ENCODE measurements at regions not wholly inside any gene's neighbourhood (a gene's known extent, or its start where the extent isn't known, plus 50 kb on each side); places are given as distances from the start of the nearest gene placed in this dataset.

DNA sequence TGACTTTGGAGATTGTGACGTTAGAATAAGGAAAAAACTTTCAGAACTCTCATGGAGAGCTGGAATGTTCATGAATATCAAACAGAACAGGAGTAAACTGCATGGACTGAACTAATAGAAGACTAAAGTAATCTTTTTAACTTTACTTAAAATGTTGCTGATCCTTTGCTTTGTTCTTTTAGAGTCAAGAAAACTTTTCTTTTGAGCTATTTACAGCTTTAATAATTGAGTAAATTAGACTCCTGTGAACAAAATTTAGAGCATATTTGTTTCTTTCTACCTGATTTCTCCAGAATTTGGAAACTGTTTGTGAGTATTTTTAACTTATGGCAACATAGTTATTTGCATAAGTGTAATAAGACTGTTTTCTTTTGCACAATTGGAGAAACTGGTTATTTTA lies 146.3 kb downstream of the CDCA7 start:
- TF ChIP-seq POLR2A (IDR thresholded peaks at IDR 0.05) = no peak
- TF ChIP-seq CTCF (IDR thresholded peaks at IDR 0.05 in 4 of 5, conservative IDR thresholded peaks at IDR 0.05 in 1 of 5) = no peak
